ENCODE measurements at regions not wholly inside any gene's neighbourhood (a gene's known extent, or its start where the extent isn't known, plus 50 kb on each side); places are given as distances from the start of the nearest gene placed in this dataset.
A peak's percentile ranks its signal among the peaks of the same experiment; 100 is the strongest.
"Not testable (repeated sequence)": the region's sequence is repeated elsewhere in the genome, so short reads cannot be mapped to it uniquely, and the experiment has no call there.

- DNase-seq (ENCODE audit: low read depth), result no peak
- no peak for TF ChIP-seq CTCF (IDR thresholded peaks at IDR 0.05; ENCODE audit: insufficient read depth, low read depth, low read length, missing control alignments)
- H3K4me3 ChIP-seq (ENCODE audit: low read length), result no peak overlapping the region
Observed at GRCh38 chr6:156423075-156423474, 354.1 kb upstream of the ARID1B start.

GRCh38 chr6:156421933-156422332, 355.2 kb upstream of the ARID1B start:
- TF ChIP-seq CTCF (IDR thresholded peaks at IDR 0.05; ENCODE audit: insufficient read depth, low read depth, low read length, missing control alignments), result no peak
- no peak for DNase-seq (ENCODE audit: low read depth)
- H3K4me3 ChIP-seq (ENCODE audit: low read length), result no peak overlapping the region

DNA sequence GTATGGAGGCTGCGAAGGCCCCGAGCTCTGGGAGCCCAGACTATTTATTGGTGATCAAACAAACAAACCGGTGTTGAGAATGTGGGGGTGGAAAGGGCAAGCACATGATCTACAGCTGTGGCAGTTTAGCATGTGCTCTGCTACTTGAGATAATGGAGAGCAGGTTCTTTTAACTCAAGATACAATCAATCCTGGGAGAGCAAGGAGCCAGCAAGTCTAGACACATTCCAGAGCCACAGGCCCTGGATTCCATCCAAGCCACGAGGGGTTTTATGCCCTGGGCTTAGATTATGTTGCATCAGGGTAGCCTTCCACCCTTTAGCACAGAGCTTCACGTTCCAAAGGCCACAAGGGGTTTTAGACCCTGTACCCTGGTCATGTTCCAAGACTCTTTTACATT, 355.9 kb upstream of the ARID1B start:
- not testable (repeated sequence) for H3K4me3 ChIP-seq (ENCODE audit: low read length); DNase-seq (ENCODE audit: low read depth)

DNA sequence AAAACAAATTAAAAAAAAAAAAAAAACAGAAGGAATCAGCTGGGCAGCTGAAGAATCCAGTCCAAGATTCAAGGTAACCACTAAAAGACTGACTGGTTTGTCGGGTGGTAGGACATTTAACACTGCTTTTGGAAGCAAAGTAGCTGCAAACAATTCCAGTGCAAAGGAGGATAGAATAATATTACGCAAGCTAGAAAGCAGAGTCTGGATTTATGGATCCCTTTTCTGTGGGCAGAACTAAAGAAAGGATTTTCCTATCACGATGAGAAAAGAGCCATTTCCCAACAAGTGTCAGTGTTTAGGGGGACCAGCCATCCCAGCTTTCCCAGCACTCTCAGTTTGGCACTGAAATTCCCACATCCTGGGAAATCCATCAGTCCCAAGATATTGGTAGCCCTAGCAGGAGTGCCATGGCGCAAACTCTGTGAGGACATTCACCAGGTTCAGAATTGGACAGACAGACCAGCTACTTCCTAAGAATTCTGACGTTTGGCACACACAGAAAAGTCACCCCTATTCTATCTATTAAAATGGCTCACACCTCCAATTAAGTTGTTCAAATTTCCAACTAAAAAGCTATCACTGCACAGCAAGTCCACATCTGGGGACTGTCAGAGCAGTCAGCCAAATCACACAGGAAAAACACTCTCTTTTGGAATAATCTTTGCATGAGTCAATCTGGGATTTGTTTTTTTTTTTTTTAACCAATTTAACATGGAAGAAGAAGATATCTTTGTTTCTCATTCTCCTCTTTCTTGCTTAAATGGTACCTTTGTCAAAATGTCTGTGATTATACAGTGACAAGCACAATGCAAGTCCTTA, 356.8 kb upstream of the ARID1B start:
- DNase-seq (ENCODE audit: low read depth), result no peak
- TF ChIP-seq CTCF (IDR thresholded peaks at IDR 0.05; ENCODE audit: insufficient read depth, low read depth, low read length, missing control alignments), result no peak
- no peak overlapping the region for H3K4me3 ChIP-seq (ENCODE audit: low read length)

GRCh38 chr6:156419594-156419993, 357.6 kb upstream of the ARID1B start:
- no peak for DNase-seq (ENCODE audit: low read depth)
- no peak overlapping the region for H3K4me3 ChIP-seq (ENCODE audit: low read length)
- no peak for TF ChIP-seq CTCF (IDR thresholded peaks at IDR 0.05; ENCODE audit: insufficient read depth, low read depth, low read length, missing control alignments)

GRCh38 chr6:156418253-156418652, 358.9 kb upstream of the ARID1B start:
- H3K4me3 ChIP-seq (ENCODE audit: low read length), result no peak overlapping the region
- no peak for DNase-seq (ENCODE audit: low read depth)
- TF ChIP-seq CTCF (IDR thresholded peaks at IDR 0.05; ENCODE audit: insufficient read depth, low read depth, low read length, missing control alignments), result no peak

DNA sequence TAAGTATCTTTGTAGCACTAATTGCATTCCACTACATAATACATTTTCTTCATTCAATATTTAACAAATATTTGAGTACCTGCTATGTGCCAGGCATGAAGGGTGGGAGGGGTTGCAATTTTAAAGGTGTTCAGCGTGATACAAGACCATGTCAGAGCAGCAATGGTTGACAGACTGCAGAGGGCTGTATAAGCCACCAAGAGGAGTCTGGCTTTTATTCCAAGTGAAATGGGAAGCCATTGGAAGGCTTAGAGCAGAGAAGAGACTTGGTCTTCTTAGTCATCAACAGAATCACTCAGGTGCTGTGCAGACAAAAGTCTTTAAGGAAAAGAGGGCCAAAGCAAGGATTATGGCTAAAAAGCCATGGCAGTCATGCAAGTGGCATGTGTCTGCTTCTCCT, 360.8 kb upstream of the ARID1B start:
- TF ChIP-seq CTCF (IDR thresholded peaks at IDR 0.05; ENCODE audit: insufficient read depth, low read depth, low read length, missing control alignments), result peak; percentile 59
- H3K4me3 ChIP-seq (ENCODE audit: low read length), result no peak overlapping the region
- DNase-seq (ENCODE audit: low read depth), result peak; percentile 51
